ENCODE measurements at regions not wholly inside any gene's neighbourhood (a gene's known extent, or its start where the extent isn't known, plus 50 kb on each side); places are given as distances from the start of the nearest gene placed in this dataset.
"Not testable (repeated sequence)": the region's sequence is repeated elsewhere in the genome, so short reads cannot be mapped to it uniquely, and the experiment has no call there.

- not testable (repeated sequence) for DNase-seq
These were observed 82.0 kb upstream of the CMKLR1 start for GRCh38 chr12:108421082-108421481.

GRCh38 chr12:108420421-108420820 lies 81.3 kb upstream of the CMKLR1 start:
- not testable (repeated sequence) for DNase-seq

- DNase-seq, result no peak
These were observed 80.8 kb upstream of the CMKLR1 start for GRCh38 chr12:108419949-108420348.

- no peak for DNase-seq
These were observed 79.2 kb upstream of the CMKLR1 start for GRCh38 chr12:108418164-108418890.

GRCh38 chr12:108414021-108414420 lies 74.9 kb upstream of the CMKLR1 start:
- no peak for DNase-seq

GRCh38 chr12:108410689-108411088 lies 71.6 kb upstream of the CMKLR1 start:
- no peak for DNase-seq

GRCh38 chr12:108409481-108409880 lies 70.4 kb upstream of the CMKLR1 start:
- DNase-seq, result no peak

GRCh38 chr12:108403952-108404351 lies 64.8 kb upstream of the CMKLR1 start:
- DNase-seq, result no peak

- DNase-seq, result no peak
These were observed 62.9 kb upstream of the CMKLR1 start for GRCh38 chr12:108401964-108402363.

- no peak for DNase-seq
These were observed 61.9 kb upstream of the CMKLR1 start for GRCh38 chr12:108400900-108401480.

- DNase-seq, result no peak
These were observed 61.4 kb upstream of the CMKLR1 start for GRCh38 chr12:108400481-108400880.

- no peak for DNase-seq
These were observed 60.9 kb upstream of the CMKLR1 start for GRCh38 chr12:108400056-108400455.

- DNase-seq, result no peak
These were observed 60.4 kb upstream of the CMKLR1 start for GRCh38 chr12:108399514-108399913.

GRCh38 chr12:108394196-108394595 lies 55.1 kb upstream of the CMKLR1 start:
- DNase-seq, result no peak

GRCh38 chr12:108392284-108392683 lies 53.2 kb upstream of the CMKLR1 start:
- DNase-seq, result no peak

- no peak for DNase-seq
These were observed 51.5 kb upstream of the CMKLR1 start for GRCh38 chr12:108390495-108391203.

GRCh38 chr12:108389544-108389943 lies 50.4 kb upstream of the CMKLR1 start:
- DNase-seq, result no peak

All from RPMI8226 (cell line).